Mucosa of rectum (tissue), 2 donors: ENCODE measurements at regions not wholly inside any gene's neighbourhood (a gene's known extent, or its start where the extent isn't known, plus 50 kb on each side); places are given as distances from the start of the nearest gene placed in this dataset.
"Not testable (repeated sequence)": the region's sequence is repeated elsewhere in the genome, so short reads cannot be mapped to it uniquely, and the experiment has no call there.

Experiments
- H3K27ac ChIP-seq, 2 donors: one replicate each; pipeline ENCODE4 v1.7.0; 2013; ENCODE audit warnings: inconsistent platforms in 2 of 2, low read depth in 2 of 2, low read length in 2 of 2
- H3K27me3 ChIP-seq, 2 donors: one replicate each; pipeline ENCODE4 v1.7.0; 2013; ENCODE audit warnings: low read length in 2 of 2; ENCODE audit not compliant: control insufficient read depth in 2 of 2, insufficient read depth in 2 of 2
- H3K36me3 ChIP-seq, 2 donors: one replicate each; pipeline ENCODE4 v1.7.0; 2013; ENCODE audit warnings: low read length in 2 of 2; ENCODE audit not compliant: control insufficient read depth in 2 of 2, insufficient read depth in 2 of 2
- H3K4me1 ChIP-seq, 2 donors: one replicate each; pipeline ENCODE4 v1.7.0; 2013; ENCODE audit warnings: low read length in 2 of 2, mild to moderate bottlenecking in 1 of 2; ENCODE audit not compliant: control insufficient read depth in 2 of 2, insufficient read depth in 2 of 2
- H3K4me3 ChIP-seq, 2 donors: one replicate each; pipeline ENCODE4 v1.7.0; 2013; ENCODE audit warnings: low read length in 2 of 2
- H3K9ac ChIP-seq, 2 donors: one replicate each; pipeline ENCODE4 v1.7.0; 2013; ENCODE audit warnings: low read length in 2 of 2, low read depth in 1 of 2, mild to moderate bottlenecking in 1 of 2
- H3K9me3 ChIP-seq, 2 donors: one replicate each; pipeline ENCODE4 v1.7.0; 2013; ENCODE audit warnings: low read length in 2 of 2; ENCODE audit not compliant: control insufficient read depth in 2 of 2
- donor health status: healthy.
- donor health status: Normal muscosa, but diverticular disease.

DNA sequence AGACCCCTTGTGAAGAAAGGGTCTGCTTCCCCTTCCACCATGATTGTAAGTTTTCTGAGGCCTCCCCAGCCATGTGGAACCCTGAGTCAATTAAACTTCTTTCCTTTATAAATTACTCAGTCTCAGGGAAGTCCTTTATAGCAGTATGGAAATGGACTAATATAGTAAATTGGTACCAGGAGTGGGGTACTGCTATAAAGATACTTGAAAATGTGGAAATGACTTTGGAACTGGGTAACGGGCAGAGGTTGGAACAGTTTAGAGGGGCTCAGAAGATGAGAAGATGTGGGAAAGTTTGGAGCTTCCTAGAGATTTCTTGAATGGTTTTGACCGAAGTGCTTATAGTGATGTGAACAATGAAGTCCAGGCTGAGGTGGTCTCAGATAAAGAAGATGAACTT is 353.5 kb downstream of the ZNF326 start:
- not testable (repeated sequence) for H3K36me3 ChIP-seq, H3K9me3 ChIP-seq, H3K4me3 ChIP-seq, H3K27me3 ChIP-seq, H3K27ac ChIP-seq, H3K4me1 ChIP-seq, H3K9ac ChIP-seq

GRCh38 chr1:90347366-90347765 is 352.5 kb downstream of the ZNF326 start:
- no peak overlapping the region for H3K9ac ChIP-seq
- H3K9me3 ChIP-seq: no peaks in the 10 kb centered on the region
- H3K27ac ChIP-seq: no peak overlapping the region
- H3K36me3 ChIP-seq: no peaks in the 10 kb centered on the region
- H3K4me3 ChIP-seq: no peak overlapping the region
- no peaks in the 10 kb centered on the region for H3K4me1 ChIP-seq
- no peaks in the 10 kb centered on the region for H3K27me3 ChIP-seq

GRCh38 chr1:90346757-90347156 is 351.8 kb downstream of the ZNF326 start:
- no peaks in the 10 kb centered on the region for H3K36me3 ChIP-seq

DNA sequence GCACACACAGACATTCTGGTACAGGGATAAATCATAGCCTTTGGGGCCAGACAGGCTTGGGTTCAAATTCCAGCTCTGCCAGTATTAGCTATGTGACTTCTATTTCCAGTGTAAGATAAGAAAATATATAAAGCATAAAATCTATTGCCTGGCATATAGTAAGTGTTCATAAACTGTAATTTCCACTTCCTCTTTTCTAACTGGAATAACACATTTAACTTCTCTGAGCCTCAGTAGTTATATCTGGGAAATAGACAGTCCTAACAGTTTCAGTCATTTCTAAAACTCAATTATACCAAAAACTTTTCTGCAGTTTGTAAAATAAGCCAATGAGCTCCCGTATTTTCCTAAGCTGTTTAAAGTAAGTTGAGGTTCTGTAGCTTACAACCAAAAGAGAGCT is 351.4 kb downstream of the ZNF326 start:
- Histone ChIP-seq H3K4me1 (no peaks in the 10 kb centered on the region), H3K9ac (no peak overlapping the region), H3K4me3 (no peak overlapping the region), H3K27me3 (no peaks in the 10 kb centered on the region), H3K27ac (no peak overlapping the region), H3K9me3 (no peaks in the 10 kb centered on the region), H3K36me3 (no peaks in the 10 kb centered on the region)

More at GRCh38 chr1:90346757-90347156, 351.8 kb downstream of the ZNF326 start:
- Histone ChIP-seq H3K4me1 (no peaks in the 10 kb centered on the region), H3K27ac (no peak overlapping the region), H3K27me3 (no peaks in the 10 kb centered on the region), H3K9ac (no peak overlapping the region), H3K4me3 (no peak overlapping the region), H3K9me3 (no peaks in the 10 kb centered on the region)

GRCh38 chr1:90344963-90345730 is 350.2 kb downstream of the ZNF326 start:
- H3K4me3 ChIP-seq: no peak overlapping the region
- H3K9ac ChIP-seq: no peak overlapping the region

GRCh38 chr1:90341516-90341915 is 346.6 kb downstream of the ZNF326 start:
- H3K36me3 ChIP-seq: no peaks in the 10 kb centered on the region
- H3K9ac ChIP-seq: no peak overlapping the region
- H3K4me3 ChIP-seq: no peak overlapping the region
- no peaks in the 10 kb centered on the region for H3K27me3 ChIP-seq
- peaks cover 0 to 7% of the 10 kb centered on the region in 2 donors for H3K4me1 ChIP-seq
- no peak overlapping the region for H3K27ac ChIP-seq
- H3K9me3 ChIP-seq: no peaks in the 10 kb centered on the region

More at GRCh38 chr1:90344963-90345730, 350.2 kb downstream of the ZNF326 start:
- H3K27me3 ChIP-seq: no peaks in the 10 kb centered on the region
- peaks cover 0 to 6% of the 10 kb centered on the region in 2 donors for H3K4me1 ChIP-seq
- no peaks in the 10 kb centered on the region for H3K9me3 ChIP-seq
- H3K36me3 ChIP-seq: no peaks in the 10 kb centered on the region
- H3K27ac ChIP-seq: no peak overlapping the region

- H3K27ac ChIP-seq: no peak overlapping the region
- H3K9me3 ChIP-seq: no peaks in the 10 kb centered on the region
- H3K27me3 ChIP-seq: no peaks in the 10 kb centered on the region
- no peaks in the 10 kb centered on the region for H3K36me3 ChIP-seq
- H3K9ac ChIP-seq: no peak overlapping the region
- no peak overlapping the region for H3K4me3 ChIP-seq
- H3K4me1 ChIP-seq: peaks cover 0 to 7% of the 10 kb centered on the region in 2 donors
Measured at GRCh38 chr1:90340606-90341005, 345.7 kb downstream of the ZNF326 start.

DNA sequence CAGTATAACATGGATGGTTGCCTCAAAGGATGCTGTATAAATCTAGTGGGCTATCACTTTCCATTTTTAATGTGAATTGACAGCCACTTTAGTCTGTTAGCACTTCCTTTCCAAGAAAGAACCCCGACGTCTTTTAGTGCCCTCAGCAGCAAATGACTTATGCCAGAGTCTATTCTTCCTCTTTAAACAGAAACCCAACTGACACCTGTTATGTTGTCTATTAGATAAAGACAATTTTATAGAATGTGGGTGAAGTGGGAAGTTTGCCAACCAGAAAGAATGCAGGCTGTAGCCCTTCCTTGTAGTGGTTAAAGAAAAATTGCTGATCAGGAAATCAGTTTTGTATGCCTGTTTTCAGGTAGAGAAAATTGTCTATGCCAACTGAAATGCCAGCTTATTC is 344.9 kb downstream of the ZNF326 start:
- Histone ChIP-seq H3K4me1 (peaks cover 0 to 7% of the 10 kb centered on the region in 2 donors), H3K27me3 (no peaks in the 10 kb centered on the region), H3K4me3 (no peak overlapping the region), H3K36me3 (no peaks in the 10 kb centered on the region), H3K27ac (no peak overlapping the region), H3K9ac (no peak overlapping the region), H3K9me3 (no peaks in the 10 kb centered on the region)

- peaks cover 0 to 7% of the 10 kb centered on the region in 2 donors for H3K4me1 ChIP-seq
- no peaks in the 10 kb centered on the region for H3K27me3 ChIP-seq
- H3K27ac ChIP-seq: no peak overlapping the region
- H3K9ac ChIP-seq: no peak overlapping the region
- no peaks in the 10 kb centered on the region for H3K36me3 ChIP-seq
- H3K4me3 ChIP-seq: no peak overlapping the region
- H3K9me3 ChIP-seq: no peaks in the 10 kb centered on the region
Measured at GRCh38 chr1:90336552-90337324, 341.8 kb downstream of the ZNF326 start.

DNA sequence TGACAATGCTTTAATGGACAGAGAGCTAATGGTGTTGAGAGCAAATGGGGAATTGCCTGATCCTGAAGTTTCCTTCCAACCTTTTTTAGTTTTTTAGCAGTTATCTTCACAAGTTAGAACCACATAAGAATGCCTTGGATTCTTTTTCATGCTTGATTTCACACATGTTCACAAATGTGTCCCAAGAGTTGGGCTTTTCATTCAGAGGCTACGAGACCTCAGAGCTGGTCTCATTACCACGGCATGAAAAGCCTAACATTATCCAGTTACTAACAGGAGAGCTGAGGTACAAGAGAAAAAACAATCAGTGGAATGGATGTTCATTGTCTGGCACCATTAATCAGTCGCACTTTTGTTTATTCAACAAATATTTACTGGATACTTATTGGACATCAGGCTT is 340.6 kb downstream of the ZNF326 start:
- no peak overlapping the region for H3K4me3 ChIP-seq
- no peaks in the 10 kb centered on the region for H3K27me3 ChIP-seq
- H3K9me3 ChIP-seq: no peaks in the 10 kb centered on the region
- no peak overlapping the region for H3K9ac ChIP-seq
- H3K4me1 ChIP-seq: peaks cover 0 to 5% of the 10 kb centered on the region in 2 donors
- no peak overlapping the region for H3K27ac ChIP-seq
- no peaks in the 10 kb centered on the region for H3K36me3 ChIP-seq
